HG03139 (cell line): ENCODE measurements at regions not wholly inside any gene's neighbourhood (a gene's known extent, or its start where the extent isn't known, plus 50 kb on each side); places are given as distances from the start of the nearest gene placed in this dataset.

ENCODE experiments used
- ATAC-seq: cut with Tn5 transposase; IDR thresholded peaks from one replicate; pipeline ENCODE4 v1.9.1; 2021; ENCODE audit not compliant: unreplicated experiment

DNA sequence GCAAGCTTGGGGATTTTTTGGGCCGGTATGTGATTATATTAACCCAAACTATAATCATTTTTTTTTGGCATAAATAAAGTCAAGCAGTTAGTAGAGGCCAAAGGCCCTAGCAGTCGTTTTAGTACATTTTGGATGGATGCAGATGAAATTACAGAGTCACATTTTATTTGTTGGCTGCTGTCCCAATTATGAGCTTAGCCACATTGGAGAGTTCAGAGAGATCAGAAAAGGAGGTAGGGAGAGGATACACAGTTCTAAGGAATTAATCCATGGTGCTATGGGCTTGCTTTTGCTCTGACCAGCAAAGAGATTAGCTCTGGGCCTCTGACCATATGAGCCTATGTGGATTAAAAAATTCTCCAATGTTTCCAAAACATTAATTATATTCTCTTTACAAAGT lies 395.1 kb downstream of the RAPGEF2 start:
- no peak for ATAC-seq

GRCh38 chr4:159498446-159499115 lies 395.7 kb downstream of the RAPGEF2 start:
- ATAC-seq = no peak

DNA sequence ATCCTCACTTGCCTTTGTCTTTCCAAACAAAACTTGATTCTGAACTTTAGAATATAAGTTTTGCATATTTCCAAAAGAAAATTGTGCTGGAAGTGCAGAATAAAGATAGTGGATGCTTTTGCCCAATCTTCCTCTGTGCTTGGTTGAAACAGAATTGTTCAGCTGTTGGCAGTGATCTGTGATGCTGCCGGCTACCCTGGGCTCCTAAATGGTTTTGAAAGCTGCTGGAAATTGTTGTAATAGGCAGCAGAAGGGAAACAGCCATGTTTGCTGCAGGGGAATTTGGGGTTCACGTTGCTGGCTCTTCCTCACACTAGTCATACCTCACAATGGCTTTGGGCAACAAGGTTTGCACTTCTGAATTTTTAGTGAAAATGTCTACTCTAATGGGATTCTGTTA lies 398.0 kb downstream of the RAPGEF2 start:
- ATAC-seq = no peak

- no peak for ATAC-seq
Measured at GRCh38 chr4:159503236-159504008, 400.5 kb downstream of the RAPGEF2 start.

GRCh38 chr4:159504684-159505083 lies 401.8 kb downstream of the RAPGEF2 start:
- ATAC-seq = no peak

DNA sequence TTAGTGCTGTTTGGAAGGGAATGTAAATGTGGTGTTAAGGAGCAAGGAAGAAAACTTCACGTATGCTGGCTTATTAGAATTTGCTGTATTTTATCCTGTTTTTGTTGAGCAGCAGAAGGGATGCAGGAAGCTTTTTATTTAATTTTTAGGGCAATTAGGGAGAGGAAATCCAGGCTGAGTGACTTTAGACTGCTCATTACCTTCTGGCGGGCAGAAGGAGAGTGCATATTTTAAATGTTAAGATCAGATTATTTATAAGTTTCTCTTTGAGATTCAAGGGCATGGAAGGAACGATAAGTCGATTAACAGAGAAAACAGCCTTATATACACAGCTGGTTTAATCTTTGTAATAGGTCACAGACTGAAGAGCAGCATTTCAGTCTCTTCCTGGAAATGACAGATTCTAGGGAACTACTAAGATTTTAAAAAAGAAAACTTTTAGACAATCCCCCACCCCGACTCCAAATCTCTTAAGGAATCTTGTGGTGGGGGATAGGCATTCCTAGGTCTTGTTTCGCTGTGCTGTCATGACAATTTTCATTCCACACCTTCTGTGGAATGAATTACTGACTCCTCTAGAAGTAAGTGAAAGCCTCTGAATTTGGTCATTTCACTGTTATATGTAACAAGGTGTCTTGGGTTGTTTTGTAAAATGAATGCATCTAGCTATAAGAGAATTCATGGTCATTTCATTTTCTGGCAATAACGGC lies 402.5 kb downstream of the RAPGEF2 start:
- no peak for ATAC-seq

- no peak for ATAC-seq
Measured at GRCh38 chr4:159506801-159507517, 404.1 kb downstream of the RAPGEF2 start.

DNA sequence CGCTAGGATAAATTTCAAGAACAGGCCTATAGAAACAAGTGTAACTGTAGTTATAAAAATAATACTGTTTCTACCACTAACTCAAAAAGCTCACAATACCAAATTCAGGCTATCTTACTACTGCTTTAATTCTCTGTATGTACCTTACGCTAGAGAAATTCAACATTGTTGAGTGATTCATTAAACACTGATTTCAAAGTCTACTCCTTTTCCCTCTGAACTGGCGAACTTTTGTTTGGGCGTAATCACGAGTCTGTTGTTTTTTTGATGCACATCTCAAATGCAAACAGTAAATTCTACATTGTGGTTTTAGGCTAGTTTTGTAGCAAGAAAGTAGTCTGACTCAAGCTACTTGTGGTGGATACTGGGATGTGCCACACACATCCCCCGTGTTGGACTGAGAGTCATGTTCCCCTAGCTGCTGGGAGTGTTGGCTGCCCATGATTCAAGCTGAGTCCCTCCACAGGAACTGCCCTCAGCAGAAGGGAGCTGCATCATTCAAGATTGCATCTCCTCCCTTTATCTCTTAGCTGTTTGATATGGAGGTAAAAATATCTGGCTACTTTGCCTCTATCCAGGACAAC lies 406.1 kb downstream of the RAPGEF2 start:
- ATAC-seq = no peak

DNA sequence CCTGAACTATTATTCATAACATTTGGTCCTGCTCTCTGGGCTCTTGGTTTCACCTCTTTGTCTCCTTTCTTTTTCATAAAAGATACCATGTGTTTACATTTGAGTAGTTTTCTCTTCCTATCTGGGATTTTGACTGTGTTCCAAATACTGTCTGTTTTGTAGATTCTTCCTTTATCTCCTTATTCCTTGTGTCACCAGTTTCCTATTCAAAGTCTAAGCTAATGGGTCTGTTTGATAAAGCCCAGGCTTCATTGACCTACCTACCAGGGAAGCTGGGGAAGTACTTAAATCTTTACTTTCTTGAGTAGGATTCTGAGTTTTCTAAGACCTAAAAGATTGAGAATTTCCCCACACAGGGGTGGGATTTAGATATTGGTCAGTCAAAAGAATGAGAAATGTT lies 409.5 kb downstream of the RAPGEF2 start:
- no peak for ATAC-seq

GRCh38 chr4:159515314-159516025 lies 412.6 kb downstream of the RAPGEF2 start:
- no peak for ATAC-seq

DNA sequence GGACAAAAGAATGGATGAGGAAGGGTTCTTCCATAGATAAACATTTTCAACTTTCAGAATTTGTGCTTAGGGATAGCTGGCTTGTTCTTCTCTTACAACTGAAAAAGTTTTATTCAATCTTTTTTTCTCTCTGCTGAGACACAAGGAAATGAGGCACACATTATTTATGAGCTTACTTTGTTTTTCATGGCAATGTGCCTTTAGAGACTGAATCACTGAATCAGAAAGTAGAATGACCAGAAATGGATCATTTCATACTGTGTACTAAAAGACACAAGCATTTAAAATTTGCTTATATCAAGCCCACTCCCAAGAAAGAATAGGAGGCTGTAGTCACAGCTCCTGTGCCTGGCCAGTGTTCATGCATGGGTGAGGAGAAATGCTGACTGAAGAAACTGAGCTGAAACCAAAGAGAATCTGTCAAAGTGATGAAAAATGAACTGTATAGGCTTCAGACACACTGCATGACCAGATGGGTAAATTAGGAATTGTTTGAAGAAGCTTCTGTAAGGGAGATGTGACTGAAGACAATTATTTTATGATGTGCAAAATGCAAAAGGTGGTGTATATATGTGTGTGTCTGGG lies 413.8 kb downstream of the RAPGEF2 start:
- no peak for ATAC-seq

- ATAC-seq = no peak
Measured at GRCh38 chr4:159520074-159520473, 417.2 kb downstream of the RAPGEF2 start.

DNA sequence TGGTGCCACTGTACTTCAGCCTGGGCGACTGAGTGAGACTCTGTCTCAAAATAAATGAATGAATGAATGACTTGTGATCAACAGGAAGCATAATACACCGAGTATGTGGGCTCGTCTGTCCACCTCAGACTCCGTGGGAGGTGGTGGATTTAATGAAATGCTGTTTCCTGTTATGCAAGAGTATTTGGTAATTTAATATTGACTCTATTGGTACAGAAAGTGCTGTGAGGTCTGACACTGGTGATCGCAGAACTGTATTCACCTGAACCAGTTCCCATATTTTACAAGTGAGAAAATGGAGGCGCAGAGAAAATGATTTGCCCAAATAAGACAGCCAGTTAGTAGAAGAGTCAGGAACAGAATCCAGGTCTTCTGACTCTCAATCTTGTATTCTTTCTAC lies 423.3 kb downstream of the RAPGEF2 start:
- ATAC-seq = no peak

DNA sequence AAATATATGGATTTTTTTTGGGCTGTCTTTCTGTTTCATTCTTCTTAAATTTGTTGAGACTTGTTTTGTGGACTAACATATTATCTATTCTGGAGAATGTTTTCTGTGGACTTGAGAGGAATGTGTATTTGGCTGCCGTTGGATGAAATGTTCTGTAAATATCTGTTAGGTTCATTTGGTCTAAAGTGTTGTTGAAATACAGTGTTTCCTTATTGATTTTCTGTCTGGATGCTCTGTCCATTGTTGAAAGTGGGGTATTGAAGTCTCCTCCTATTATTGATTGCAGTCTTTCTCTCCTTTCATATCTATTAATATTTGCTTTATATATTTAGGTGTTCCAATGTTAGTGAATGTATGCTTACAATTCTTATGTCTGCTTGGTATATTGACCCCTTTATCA lies 431.8 kb downstream of the RAPGEF2 start:
- no peak for ATAC-seq

DNA sequence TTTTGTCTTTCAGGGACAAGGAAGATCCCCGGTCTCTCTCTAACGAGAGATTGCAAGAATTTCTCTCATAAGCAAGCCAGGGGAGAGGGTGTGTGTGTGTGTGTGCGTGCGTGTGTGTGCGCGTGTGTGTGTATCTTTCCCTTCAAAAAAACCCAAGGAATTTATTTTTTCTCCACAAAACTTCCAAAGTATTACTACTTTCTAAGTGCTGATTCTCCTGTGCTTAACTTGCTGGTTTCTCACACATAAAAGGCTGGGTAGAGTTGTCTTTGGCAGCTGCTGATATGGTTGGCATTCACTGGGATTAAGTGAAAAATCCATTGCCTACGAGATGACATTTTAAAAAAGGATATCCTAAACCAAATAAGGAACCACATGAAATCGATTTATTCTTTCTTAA lies 435.7 kb downstream of the RAPGEF2 start:
- ATAC-seq = no peak

DNA sequence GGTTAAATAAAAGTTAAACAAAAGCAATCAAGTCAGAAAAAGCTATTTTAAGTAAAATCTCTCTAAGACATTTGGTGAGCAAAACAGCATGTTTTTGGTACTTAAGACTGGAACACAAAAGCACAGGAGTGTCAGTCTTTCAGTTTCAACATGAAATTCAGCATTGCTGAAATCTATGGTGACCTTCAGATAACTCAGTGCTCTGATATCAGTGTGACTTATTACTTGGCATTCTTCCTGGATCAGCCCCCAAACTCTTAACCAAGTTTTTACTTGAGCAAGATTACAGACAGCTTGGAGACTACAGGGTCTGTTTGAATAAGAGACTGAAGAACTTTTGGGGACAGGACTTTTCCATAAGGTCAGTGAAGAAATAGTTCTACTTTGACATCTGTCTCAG lies 437.2 kb downstream of the RAPGEF2 start:
- no peak for ATAC-seq

DNA sequence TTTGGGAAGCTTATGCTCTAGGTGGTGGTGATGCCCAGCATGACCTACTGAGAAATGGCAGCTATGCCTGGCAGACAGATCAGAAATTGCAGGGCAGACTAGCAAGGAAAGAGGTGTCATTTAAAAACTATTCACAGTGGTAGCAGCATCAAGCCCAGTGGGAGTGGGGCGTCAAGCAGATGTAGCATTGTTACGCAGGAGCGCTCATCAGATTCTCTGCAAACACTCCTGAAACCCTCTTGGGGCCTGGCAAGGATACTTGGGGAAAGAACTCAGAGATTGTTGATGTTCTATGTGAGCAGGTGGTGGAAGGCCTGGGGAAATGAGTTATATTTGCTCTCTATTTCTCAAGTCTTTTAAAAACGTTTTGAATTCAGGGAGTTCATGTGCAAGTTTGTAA lies 437.6 kb downstream of the RAPGEF2 start:
- no peak for ATAC-seq

DNA sequence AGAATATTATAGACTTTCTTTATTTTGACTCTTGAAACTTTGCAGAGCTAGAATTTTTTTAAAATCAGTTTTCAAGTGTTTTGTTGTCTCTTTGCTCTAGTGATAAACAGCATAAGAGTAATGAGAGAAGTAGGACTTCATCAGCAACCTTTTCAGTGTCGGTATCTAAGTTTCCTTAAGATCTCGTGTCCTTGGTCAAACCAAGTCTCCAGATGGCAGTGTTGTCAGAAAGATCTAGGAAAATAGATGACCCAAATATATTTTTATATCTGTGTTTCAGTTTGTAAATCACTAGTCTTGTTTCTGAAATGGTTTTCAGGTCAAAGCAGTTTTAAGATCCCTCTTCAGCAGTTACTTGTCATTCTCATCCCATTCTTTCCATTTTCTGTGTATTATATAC lies 438.3 kb downstream of the RAPGEF2 start:
- ATAC-seq = no peak

DNA sequence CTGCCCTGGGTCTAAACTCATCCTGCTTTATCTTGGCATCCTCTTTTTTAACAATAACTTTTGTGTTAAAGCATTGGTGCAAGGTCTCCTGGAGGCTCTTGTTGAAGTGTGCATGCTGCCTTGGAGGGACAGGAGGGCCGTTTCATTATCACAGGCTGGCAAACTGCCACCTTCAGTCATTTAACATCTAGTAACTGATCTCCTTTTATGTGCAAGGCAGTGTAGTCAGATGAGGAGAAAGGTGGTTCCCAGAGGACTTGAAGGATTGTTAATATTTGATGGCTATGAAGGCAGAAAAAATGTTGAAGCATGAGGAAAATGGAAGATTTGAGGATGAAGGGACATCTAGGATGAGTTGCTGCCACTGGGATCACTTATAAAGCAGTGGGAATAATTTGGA lies 439.4 kb downstream of the RAPGEF2 start:
- ATAC-seq = no peak

DNA sequence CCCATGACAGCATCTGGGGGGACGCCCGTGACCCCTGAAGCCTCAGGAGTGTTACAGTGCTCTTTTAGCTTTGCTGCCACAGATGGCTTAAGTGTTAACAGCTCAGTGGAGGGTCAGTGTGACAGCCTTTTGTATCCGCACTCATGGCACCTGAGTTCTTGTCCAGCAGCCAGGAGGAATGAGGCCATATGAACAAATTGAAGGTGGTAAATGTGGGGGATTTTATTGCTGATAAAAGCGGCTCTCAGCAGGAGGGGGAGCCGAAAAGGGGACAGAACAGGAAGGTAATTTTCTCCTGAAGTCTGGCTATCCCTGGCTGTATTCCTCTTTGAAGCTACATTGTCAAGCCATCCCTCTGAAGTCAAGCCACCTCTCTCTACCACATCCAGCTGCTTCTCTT lies 441.0 kb downstream of the RAPGEF2 start:
- ATAC-seq = no peak
